ENCODE measurements at regions not wholly inside any gene's neighbourhood (a gene's known extent, or its start where the extent isn't known, plus 50 kb on each side); places are given as distances from the start of the nearest gene placed in this dataset.

DNA sequence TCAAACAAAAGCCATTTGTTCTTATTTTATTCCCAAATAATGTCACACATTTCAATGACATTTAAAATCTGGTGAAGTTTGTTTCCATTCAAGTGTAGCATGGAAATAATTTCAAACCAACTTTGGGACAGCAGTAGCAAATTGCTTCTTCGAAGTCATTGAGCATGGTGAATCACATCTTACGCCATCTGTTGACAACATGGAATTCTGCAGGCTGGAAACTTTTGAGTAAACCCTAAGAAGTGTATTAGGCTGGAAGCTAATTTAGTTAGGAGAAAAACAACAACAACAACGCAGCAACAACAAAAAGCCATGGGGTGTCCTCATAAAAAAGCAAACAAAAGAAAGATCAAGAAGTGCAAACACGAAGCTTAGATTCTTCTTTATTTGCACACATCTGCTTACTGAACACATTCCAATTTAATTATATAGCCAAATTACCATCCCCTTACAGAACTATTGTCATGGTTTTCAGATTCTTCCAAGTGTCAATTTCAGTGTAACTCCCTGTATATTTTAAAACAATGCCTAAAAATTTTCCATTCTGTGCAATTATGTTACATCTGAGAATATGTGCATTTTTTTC is 659.0 kb upstream of the CDH7 start:
- Mint-ChIP-seq H3K4me3 (ENCODE audit: unreplicated experiment) (no peak overlapping the region), H3K27ac (ENCODE audit: unreplicated experiment) (no peak overlapping the region), H3K9me3 (ENCODE audit: low read depth) (no peaks in the 10 kb centered on the region), H3K27me3 (ENCODE audit: low read depth) (peaks cover 5% of the 10 kb centered on the region), H3K36me3 (ENCODE audit: low read depth) (no peaks in the 10 kb centered on the region), H3K4me1 (ENCODE audit: low read depth) (no peaks in the 10 kb centered on the region)
- DNase-seq (ENCODE audit: low spot score): no peak
- TF ChIP-seq, protein P1, sequence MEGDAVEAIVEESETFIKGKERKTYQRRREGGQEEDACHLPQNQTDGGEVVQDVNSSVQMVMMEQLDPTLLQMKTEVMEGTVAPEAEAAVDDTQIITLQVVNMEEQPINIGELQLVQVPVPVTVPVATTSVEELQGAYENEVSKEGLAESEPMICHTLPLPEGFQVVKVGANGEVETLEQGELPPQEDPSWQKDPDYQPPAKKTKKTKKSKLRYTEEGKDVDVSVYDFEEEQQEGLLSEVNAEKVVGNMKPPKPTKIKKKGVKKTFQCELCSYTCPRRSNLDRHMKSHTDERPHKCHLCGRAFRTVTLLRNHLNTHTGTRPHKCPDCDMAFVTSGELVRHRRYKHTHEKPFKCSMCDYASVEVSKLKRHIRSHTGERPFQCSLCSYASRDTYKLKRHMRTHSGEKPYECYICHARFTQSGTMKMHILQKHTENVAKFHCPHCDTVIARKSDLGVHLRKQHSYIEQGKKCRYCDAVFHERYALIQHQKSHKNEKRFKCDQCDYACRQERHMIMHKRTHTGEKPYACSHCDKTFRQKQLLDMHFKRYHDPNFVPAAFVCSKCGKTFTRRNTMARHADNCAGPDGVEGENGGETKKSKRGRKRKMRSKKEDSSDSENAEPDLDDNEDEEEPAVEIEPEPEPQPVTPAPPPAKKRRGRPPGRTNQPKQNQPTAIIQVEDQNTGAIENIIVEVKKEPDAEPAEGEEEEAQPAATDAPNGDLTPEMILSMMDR (IDR thresholded peaks at IDR 0.05): peak; percentile 77

GRCh38 chr18:65082907-65083306 is 667.9 kb upstream of the CDH7 start:
- Mint-ChIP-seq H3K27ac (ENCODE audit: unreplicated experiment) (no peak overlapping the region), H3K36me3 (ENCODE audit: low read depth) (no peaks in the 10 kb centered on the region), H3K4me1 (ENCODE audit: low read depth) (no peaks in the 10 kb centered on the region), H3K9me3 (ENCODE audit: low read depth) (no peaks in the 10 kb centered on the region), H3K4me3 (ENCODE audit: unreplicated experiment) (no peak overlapping the region), H3K27me3 (ENCODE audit: low read depth) (peaks cover 2% of the 10 kb centered on the region)
- no peak for DNase-seq (ENCODE audit: low spot score)
- TF ChIP-seq, protein P1 (IDR thresholded peaks at IDR 0.05): no peak

DNA sequence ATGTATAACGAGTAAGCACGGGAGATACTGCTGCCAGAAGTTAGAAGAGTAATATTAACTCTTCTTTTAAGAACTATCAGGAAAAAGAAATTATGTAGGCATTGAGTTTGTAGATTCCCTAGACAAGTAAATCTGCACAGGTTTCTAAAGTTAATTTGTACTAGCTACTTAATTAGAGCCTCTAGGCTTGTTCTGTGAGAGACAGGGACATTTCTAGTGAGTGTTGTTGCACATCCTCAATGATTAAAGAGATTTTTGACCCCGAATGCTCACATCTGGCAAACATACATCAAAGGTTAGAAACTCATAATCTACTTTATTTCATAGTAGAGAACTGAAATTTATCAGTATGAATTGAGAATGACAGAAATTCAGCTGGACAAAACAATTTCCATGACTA is 669.0 kb upstream of the CDH7 start:
- H3K4me3 Mint-ChIP-seq (ENCODE audit: unreplicated experiment): no peak overlapping the region
- H3K4me1 Mint-ChIP-seq (ENCODE audit: low read depth): no peaks in the 10 kb centered on the region
- H3K27ac Mint-ChIP-seq (ENCODE audit: unreplicated experiment): no peak overlapping the region
- peaks cover 2% of the 10 kb centered on the region for H3K27me3 Mint-ChIP-seq (ENCODE audit: low read depth)
- no peaks in the 10 kb centered on the region for H3K9me3 Mint-ChIP-seq (ENCODE audit: low read depth)
- no peak for DNase-seq (ENCODE audit: low spot score)
- H3K36me3 Mint-ChIP-seq (ENCODE audit: low read depth): no peaks in the 10 kb centered on the region
- TF ChIP-seq, protein P1 (IDR thresholded peaks at IDR 0.05): no peak

GRCh38 chr18:65073060-65073550 is 677.7 kb upstream of the CDH7 start:
- Mint-ChIP-seq H3K9me3 (ENCODE audit: low read depth) (peaks cover 19% of the 10 kb centered on the region), H3K4me1 (ENCODE audit: low read depth) (no peaks in the 10 kb centered on the region), H3K4me3 (ENCODE audit: unreplicated experiment) (no peak overlapping the region), H3K27me3 (ENCODE audit: low read depth) (no peaks in the 10 kb centered on the region), H3K27ac (ENCODE audit: unreplicated experiment) (no peak overlapping the region), H3K36me3 (ENCODE audit: low read depth) (no peaks in the 10 kb centered on the region)
- DNase-seq (ENCODE audit: low spot score): no peak
- TF ChIP-seq, protein P1 (IDR thresholded peaks at IDR 0.05): no peak

DNA sequence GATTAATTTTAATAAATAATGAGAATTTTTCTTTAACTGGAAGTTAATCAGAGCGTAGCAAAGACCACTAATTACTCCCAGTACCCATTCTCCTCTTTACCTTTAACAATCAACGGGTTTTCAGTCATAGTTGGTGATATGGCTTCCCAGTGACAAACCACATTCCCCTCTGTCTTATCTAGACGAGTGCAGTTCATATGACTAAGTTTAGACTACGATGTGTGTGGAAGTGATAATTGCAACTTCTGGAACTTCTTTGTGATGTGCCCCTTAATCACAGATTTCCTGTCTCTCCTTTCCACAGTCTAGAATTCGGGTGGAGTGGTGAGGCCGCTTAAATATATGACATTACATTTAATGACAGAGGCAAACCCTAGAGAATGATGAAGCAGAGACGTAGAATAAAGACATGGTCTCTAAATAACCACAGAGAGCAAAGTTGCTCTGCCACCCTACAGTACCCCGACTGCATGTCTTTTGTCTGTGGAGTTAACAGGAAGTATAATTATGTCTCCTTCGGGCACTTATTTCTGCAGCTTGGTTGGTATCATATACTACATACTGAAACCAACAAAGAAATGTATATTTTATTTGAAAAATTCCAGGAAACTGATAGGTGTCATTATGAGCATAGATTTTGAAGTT is 693.3 kb upstream of the CDH7 start:
- no peak overlapping the region for H3K27ac Mint-ChIP-seq (ENCODE audit: unreplicated experiment)
- no peaks in the 10 kb centered on the region for H3K4me1 Mint-ChIP-seq (ENCODE audit: low read depth)

More for the DNA sequence above, 693.3 kb upstream of the CDH7 start:
- TF ChIP-seq, protein P1 (IDR thresholded peaks at IDR 0.05): no peak
- Mint-ChIP-seq H3K36me3 (ENCODE audit: low read depth) (no peaks in the 10 kb centered on the region), H3K4me3 (ENCODE audit: unreplicated experiment) (no peak overlapping the region), H3K9me3 (ENCODE audit: low read depth) (no peaks in the 10 kb centered on the region), H3K27me3 (ENCODE audit: low read depth) (no peaks in the 10 kb centered on the region)
- DNase-seq (ENCODE audit: low spot score): no peak

Measured in chondrocyte (in vitro differentiated cells).